SU-DHL-6 (cell line): ENCODE measurements at regions not wholly inside any gene's neighbourhood (a gene's known extent, or its start where the extent isn't known, plus 50 kb on each side); places are given as distances from the start of the nearest gene placed in this dataset.
"Not testable (repeated sequence)": the region's sequence is repeated elsewhere in the genome, so short reads cannot be mapped to it uniquely, and the experiment has no call there.

Experiments
- H2AFZ ChIP-seq: fragments of 200-600 bp; sonication (generic); 2 replicates; pipeline ENCODE4 v1.6.1; 2014; ENCODE audit warnings: low read depth, mild to moderate bottlenecking, moderate library complexity, mixed read lengths, antibody characterized with exemption, low read length; ENCODE audit not compliant: severe bottlenecking
- H3F3A ChIP-seq: fragments of 200-600 bp; shearing (Covaris generic); 2 replicates; pipeline ENCODE4 v1.6.0; 2016; ENCODE audit warnings: antibody characterized with exemption, mild to moderate bottlenecking; ENCODE audit not compliant: insufficient read depth
- H3K27ac ChIP-seq: fragments of 200-600 bp; sonication (generic); 2 replicates; pipeline ENCODE4 v1.5.1; 2016; ENCODE audit warnings: low read depth, mild to moderate bottlenecking, low read length, moderate library complexity, mixed read lengths
- H3K27me3 ChIP-seq: fragments of 200-600 bp; sonication (generic), shearing (Covaris generic); 2 replicates; pipeline ENCODE4 v1.6.0; 2014; ENCODE audit warnings: mild to moderate bottlenecking, low read length
- H3K36me3 ChIP-seq: fragments of 200-600 bp; sonication (generic); 2 replicates; pipeline ENCODE4 v1.6.1; 2014; ENCODE audit warnings: mild to moderate bottlenecking, low read length, mixed read lengths
- H3K4me2 ChIP-seq: fragments of 300-600, 200-600 bp; shearing (Covaris generic), sonication (generic); 2 replicates; pipeline ENCODE4 v1.6.0; 2014; ENCODE audit warnings: low read length, low read depth, mild to moderate bottlenecking; ENCODE audit not compliant: poor library complexity, severe bottlenecking
- H3K4me3 ChIP-seq: fragments of 200-600 bp; sonication (generic); 2 replicates; pipeline ENCODE4 v1.5.1; 2014; ENCODE audit warnings: antibody characterized with exemption, low read length, mild to moderate bottlenecking, mixed read lengths; ENCODE audit not compliant: insufficient read depth, poor library complexity, severe bottlenecking
- H3K79me2 ChIP-seq: fragments of 200-600 bp; sonication (generic); 2 replicates; pipeline ENCODE4 v1.6.1; 2014; ENCODE audit warnings: mild to moderate bottlenecking, low read length, moderate library complexity; ENCODE audit not compliant: insufficient read depth
- H3K9ac ChIP-seq: fragments of 200-600 bp; sonication (generic); 2 replicates; pipeline ENCODE4 v1.7.0; 2014; ENCODE audit warnings: mild to moderate bottlenecking, low read length
- H3K9me2 ChIP-seq: fragments of 200-600 bp; sonication (generic); replicated peaks from 2 replicates; pipeline ENCODE4 v1.6.1; 2014; ENCODE audit warnings: low read length; ENCODE audit not compliant: insufficient read depth
- H3K9me3 ChIP-seq: fragments of 200-600 bp; sonication (generic); 2 replicates; pipeline ENCODE4 v1.6.1; 2014; ENCODE audit warnings: low read length, mixed read lengths; ENCODE audit not compliant: insufficient read depth
- H4K20me1 ChIP-seq: fragments of 200-600 bp; sonication (generic); 2 replicates; pipeline ENCODE4 v1.6.1; 2014; ENCODE audit warnings: low read depth, mild to moderate bottlenecking, antibody characterized with exemption, low read length, moderate library complexity, mixed read lengths
- CTCF ChIP-seq: fragments of 200-600 bp; sonication (generic); IDR thresholded peaks from one replicate; pipeline ENCODE4 v1.5.1; 2017; ENCODE audit warnings: antibody characterized with exemption, mild to moderate bottlenecking, low read length, moderate library complexity; ENCODE audit not compliant: insufficient read depth, poor library complexity, severe bottlenecking
- EZH2phosphoT487 ChIP-seq: fragments of 200-600 bp; sonication (generic), shearing (Covaris generic); conservative IDR thresholded peaks from 2 replicates; pipeline ENCODE4 v1.6.1; 2018; ENCODE audit warnings: mild to moderate bottlenecking, antibody characterized with exemption, low read length, moderate library complexity, mixed read lengths

- Histone ChIP-seq H3K9me2 (no peaks in the 10 kb centered on the region), H4K20me1 (no peaks in the 10 kb centered on the region), H3K79me2 (no peaks in the 10 kb centered on the region), H3F3A (no peaks in the 10 kb centered on the region), H3K27me3 (no peaks in the 10 kb centered on the region), H3K4me2 (no peak overlapping the region), H3K27ac (no peak overlapping the region), H2AFZ (no peak overlapping the region), H3K4me3 (no peak overlapping the region), H3K36me3 (no peaks in the 10 kb centered on the region), H3K9me3 (no peaks in the 10 kb centered on the region), H3K9ac (no peak overlapping the region)
- TF ChIP-seq CTCF = no peak
- TF ChIP-seq EZH2phosphoT487 = no peak
Measured at GRCh38 chr13:104608331-104608730, 1542.1 kb upstream of the SLC10A2 start.

GRCh38 chr13:104605435-104605834 is 1539.2 kb upstream of the SLC10A2 start:
- not testable (repeated sequence) for H3K9me3 ChIP-seq, H3F3A ChIP-seq, H3K9me2 ChIP-seq, H2AFZ ChIP-seq, H3K4me2 ChIP-seq, H3K27me3 ChIP-seq, H3K9ac ChIP-seq, H3K4me3 ChIP-seq, H3K36me3 ChIP-seq, H3K79me2 ChIP-seq, H3K27ac ChIP-seq, H4K20me1 ChIP-seq

GRCh38 chr13:104597546-104598180 is 1531.4 kb upstream of the SLC10A2 start:
- Histone ChIP-seq H3K9me2 (no peaks in the 10 kb centered on the region), H3K27ac (no peak overlapping the region), H3F3A (no peaks in the 10 kb centered on the region), H3K4me2 (no peak overlapping the region), H3K9me3 (no peaks in the 10 kb centered on the region), H3K4me3 (no peak overlapping the region), H3K79me2 (no peaks in the 10 kb centered on the region), H4K20me1 (no peaks in the 10 kb centered on the region), H3K36me3 (no peaks in the 10 kb centered on the region), H3K9ac (no peak overlapping the region), H2AFZ (no peak overlapping the region), H3K27me3 (no peaks in the 10 kb centered on the region)
- TF ChIP-seq EZH2phosphoT487 (no peak), CTCF (no peak)

- Histone ChIP-seq H3K4me3 (no peak overlapping the region), H3K9ac (no peak overlapping the region), H3K27me3 (no peaks in the 10 kb centered on the region), H3K27ac (no peak overlapping the region), H2AFZ (no peak overlapping the region), H3K9me2 (no peaks in the 10 kb centered on the region), H3K4me2 (no peak overlapping the region), H3K36me3 (no peaks in the 10 kb centered on the region), H3F3A (no peaks in the 10 kb centered on the region), H3K79me2 (no peaks in the 10 kb centered on the region), H3K9me3 (no peaks in the 10 kb centered on the region), H4K20me1 (no peaks in the 10 kb centered on the region)
- TF ChIP-seq CTCF = no peak
- no peak for TF ChIP-seq EZH2phosphoT487
Measured at GRCh38 chr13:104595511-104595910, 1529.3 kb upstream of the SLC10A2 start.
